ENCODE measurements at regions not wholly inside any gene's neighbourhood (a gene's known extent, or its start where the extent isn't known, plus 50 kb on each side); places are given as distances from the start of the nearest gene placed in this dataset.

GRCh38 chr20:40808936-40809335 lies 119.9 kb upstream of the MAFB start:
- DNase-seq (ENCODE audit: low spot score), result no peak

- DNase-seq (ENCODE audit: low spot score), result no peak
These were observed 120.3 kb upstream of the MAFB start for GRCh38 chr20:40809361-40809760.

GRCh38 chr20:40810332-40811000 lies 121.4 kb upstream of the MAFB start:
- no peak for DNase-seq (ENCODE audit: low spot score)

- no peak for DNase-seq (ENCODE audit: low spot score)
These were observed 122.0 kb upstream of the MAFB start for GRCh38 chr20:40811004-40811403.

- no peak for DNase-seq (ENCODE audit: low spot score)
These were observed 122.8 kb upstream of the MAFB start for GRCh38 chr20:40811660-40812414.

GRCh38 chr20:40812415-40812925 lies 123.4 kb upstream of the MAFB start:
- no peak for DNase-seq (ENCODE audit: low spot score)

GRCh38 chr20:40813029-40813431 lies 124.0 kb upstream of the MAFB start:
- DNase-seq (ENCODE audit: low spot score), result no peak

- no peak for DNase-seq (ENCODE audit: low spot score)
These were observed 124.9 kb upstream of the MAFB start for GRCh38 chr20:40813708-40814630.

GRCh38 chr20:40814631-40814960 lies 125.6 kb upstream of the MAFB start:
- DNase-seq (ENCODE audit: low spot score), result no peak

GRCh38 chr20:40815156-40816038 lies 126.4 kb upstream of the MAFB start:
- DNase-seq (ENCODE audit: low spot score), result no peak

GRCh38 chr20:40816039-40816352 lies 127.0 kb upstream of the MAFB start:
- DNase-seq (ENCODE audit: low spot score), result no peak

GRCh38 chr20:40821429-40821828 lies 132.4 kb upstream of the MAFB start:
- DNase-seq (ENCODE audit: low spot score), result no peak

- DNase-seq (ENCODE audit: low spot score), result no peak
These were observed 137.7 kb upstream of the MAFB start for GRCh38 chr20:40826699-40827098.

- no peak for DNase-seq (ENCODE audit: low spot score)
These were observed 146.3 kb upstream of the MAFB start for GRCh38 chr20:40835321-40835720.

GRCh38 chr20:40838509-40838908 lies 149.5 kb upstream of the MAFB start:
- no peak for DNase-seq (ENCODE audit: low spot score)

GRCh38 chr20:40843251-40843650 lies 154.2 kb upstream of the MAFB start:
- no peak for DNase-seq (ENCODE audit: low spot score)

GRCh38 chr20:40844332-40844731 lies 155.3 kb upstream of the MAFB start:
- no peak for DNase-seq (ENCODE audit: low spot score)

- no peak for DNase-seq (ENCODE audit: low spot score)
These were observed 159.1 kb upstream of the MAFB start for GRCh38 chr20:40848096-40848495.

GRCh38 chr20:40848526-40848925 lies 159.5 kb upstream of the MAFB start:
- no peak for DNase-seq (ENCODE audit: low spot score)

- DNase-seq (ENCODE audit: low spot score), result no peak
These were observed 160.4 kb upstream of the MAFB start for GRCh38 chr20:40849456-40849855.

GRCh38 chr20:40851051-40851450 lies 162.0 kb upstream of the MAFB start:
- DNase-seq (ENCODE audit: low spot score), result no peak

- DNase-seq (ENCODE audit: low spot score), result no peak
These were observed 166.2 kb upstream of the MAFB start for GRCh38 chr20:40855269-40855668.
